ENCODE measurements at regions not wholly inside any gene's neighbourhood (a gene's known extent, or its start where the extent isn't known, plus 50 kb on each side); places are given as distances from the start of the nearest gene placed in this dataset.
"Not testable (repeated sequence)": the region's sequence is repeated elsewhere in the genome, so short reads cannot be mapped to it uniquely, and the experiment has no call there.

GRCh38 chr1:209157546-209158249 lies 425.8 kb upstream of the CAMK1G start:
- DNase-seq = no peak

- DNase-seq = no peak
These were observed 424.7 kb upstream of the CAMK1G start for GRCh38 chr1:209158851-209159250.

GRCh38 chr1:209160230-209160629 lies 423.3 kb upstream of the CAMK1G start:
- DNase-seq = no peak

- no peak for DNase-seq
These were observed 420.9 kb upstream of the CAMK1G start for GRCh38 chr1:209162651-209163050.

- no peak for DNase-seq
These were observed 415.3 kb upstream of the CAMK1G start for GRCh38 chr1:209168204-209168603.

GRCh38 chr1:209171151-209171550 lies 412.4 kb upstream of the CAMK1G start:
- no peak for DNase-seq

- no peak for DNase-seq
These were observed 411.2 kb upstream of the CAMK1G start for GRCh38 chr1:209172286-209172685.

- DNase-seq = not testable (repeated sequence)
These were observed 410.5 kb upstream of the CAMK1G start for GRCh38 chr1:209172792-209173542.

GRCh38 chr1:209173796-209174195 lies 409.7 kb upstream of the CAMK1G start:
- DNase-seq = not testable (repeated sequence)

- no peak for DNase-seq
These were observed 406.6 kb upstream of the CAMK1G start for GRCh38 chr1:209176866-209177430.

GRCh38 chr1:209183195-209183594 lies 400.3 kb upstream of the CAMK1G start:
- no peak for DNase-seq

- DNase-seq = no peak
These were observed 395.9 kb upstream of the CAMK1G start for GRCh38 chr1:209187589-209187988.

- no peak for DNase-seq
These were observed 392.8 kb upstream of the CAMK1G start for GRCh38 chr1:209190591-209191261.

- DNase-seq = no peak
These were observed 392.3 kb upstream of the CAMK1G start for GRCh38 chr1:209191262-209191634.

GRCh38 chr1:209196140-209196539 lies 387.4 kb upstream of the CAMK1G start:
- DNase-seq = no peak

GRCh38 chr1:209198961-209199750 lies 384.4 kb upstream of the CAMK1G start:
- no peak for DNase-seq

- no peak for DNase-seq
These were observed 383.7 kb upstream of the CAMK1G start for GRCh38 chr1:209199822-209200221.

GRCh38 chr1:209202321-209202720 lies 381.2 kb upstream of the CAMK1G start:
- DNase-seq = not testable (repeated sequence)

- no peak for DNase-seq
These were observed 380.5 kb upstream of the CAMK1G start for GRCh38 chr1:209202830-209203532.

- DNase-seq = no peak
These were observed 380.0 kb upstream of the CAMK1G start for GRCh38 chr1:209203533-209203895.

GRCh38 chr1:209205039-209205438 lies 378.5 kb upstream of the CAMK1G start:
- no peak for DNase-seq

- DNase-seq = no peak
These were observed 376.3 kb upstream of the CAMK1G start for GRCh38 chr1:209207126-209207700.
